Pancreas (tissue), 10 donors: ENCODE measurements at regions not wholly inside any gene's neighbourhood (a gene's known extent, or its start where the extent isn't known, plus 50 kb on each side); places are given as distances from the start of the nearest gene placed in this dataset.

Source experiments
- ATAC-seq, 4 donors: fragments of 200-7000 bp; cut with Tn5 transposase; one replicate each; pipeline versions ENCODE4 v1.8.0 to v1.9.1; 2020; ENCODE audit warnings: mild to moderate bottlenecking in 4 of 4, moderate library complexity in 4 of 4
- DNase-seq, 6 donors: peaks; one replicate each; pipeline ENCODE4 v3.0.0-alpha.2; 2020
- FAIRE-seq: peaks from 2 replicates; lab custom pipeline; 2012; peaks lifted over from hg19 to GRCh38; lab: Jason Lieb, UNC
- H3K27ac ChIP-seq, 4 donors: fragments of 200-600 bp; sonication (generic); 1 replicate in 3 of 4; 2 replicates in 1 of 4; pipeline versions ENCODE4 v1.5.0 to v1.8.0; 2020
- H3K27me3 ChIP-seq, 4 donors: fragments of 200-600 bp; one replicate each; pipeline ENCODE4 v1.8.0; 2021
- H3K36me3 ChIP-seq, 3 donors: fragments of 200-600 bp; sonication (generic) in 1 of 3; one replicate each; pipeline versions ENCODE4 v1.5.0 to v1.8.0; 2020 to 2021
- H3K4me1 ChIP-seq, 3 donors: fragments of 200-600 bp; one replicate each; pipeline ENCODE4 v1.8.0; 2021
- H3K4me3 ChIP-seq, 4 donors: fragments of 200-600 bp; sonication (generic) in 2 of 4; one replicate each; pipeline versions ENCODE4 v1.5.0 to v1.8.0; 2020 to 2021
- H3K9me3 ChIP-seq, 4 donors: fragments of 200-600 bp; one replicate each; pipeline ENCODE4 v1.8.0; 2021
- WGBS, 2 donors: extraction: QIAGEN DNeasy Blood & Tissue Kit; methylation state at CpG; one replicate each; pipeline ENCODE4 v1.1.7; 2013; 5-methylcytosine and 5-hydroxymethylcytosine counted together
- intact Hi-C, 3 donors: fragments of 100-400 bp; cut with DNase I; formaldehyde crosslinking; loops; one replicate each; pipeline versions ENCODE4 v1.11.1 to v1.14.2; 2022
- TF ChIP-seq, protein P1 (sequence below), 4 donors: fragments of 200-600 bp; sonication (generic) in 3 of 4; IDR thresholded peaks; one replicate each; pipeline versions ENCODE4 v1.5.0 to v1.8.0; 2021; ENCODE audit warnings: antibody characterized with exemption in 4 of 4
- donor health status: healthy with polysubstance abuse.
- donor health status: DM: no; HTN: no; CAD: no; lungs with moderate emphysema.
- donor health status: DM: no; HTN: no; CAD: no.
- donor health status: control.
- donor health status: control.
- donor health status: Bipolar disorder and iron deficiency.
- donor health status: DM: yes; HTN: yes; CAD: no.
- donor health status: DM: no; HTN: no; CAD: no.
- donor health status: DM: no; HTN: no; CAD: no.
- donor health status: DM: yes; HTN: yes; CAD: no.

GRCh38 chr15:62519900-62520299 lies 354.8 kb upstream of the C2CD4B start:
- intact Hi-C loops, result no loop called here
- Histone ChIP-seq H3K4me1 (no peaks in the 10 kb centered on the region), H3K9me3 (no peaks in the 10 kb centered on the region), H3K36me3 (no peaks in the 10 kb centered on the region), H3K27ac (no peak overlapping the region), H3K27me3 (no peaks in the 10 kb centered on the region), H3K4me3 (no peak overlapping the region)
- DNase-seq, result no peak
- 86 to 95% methylated on average over 4 of the region's 4 CpGs for WGBS, 2 donors
- no peak for ATAC-seq
- TF ChIP-seq, protein P1, sequence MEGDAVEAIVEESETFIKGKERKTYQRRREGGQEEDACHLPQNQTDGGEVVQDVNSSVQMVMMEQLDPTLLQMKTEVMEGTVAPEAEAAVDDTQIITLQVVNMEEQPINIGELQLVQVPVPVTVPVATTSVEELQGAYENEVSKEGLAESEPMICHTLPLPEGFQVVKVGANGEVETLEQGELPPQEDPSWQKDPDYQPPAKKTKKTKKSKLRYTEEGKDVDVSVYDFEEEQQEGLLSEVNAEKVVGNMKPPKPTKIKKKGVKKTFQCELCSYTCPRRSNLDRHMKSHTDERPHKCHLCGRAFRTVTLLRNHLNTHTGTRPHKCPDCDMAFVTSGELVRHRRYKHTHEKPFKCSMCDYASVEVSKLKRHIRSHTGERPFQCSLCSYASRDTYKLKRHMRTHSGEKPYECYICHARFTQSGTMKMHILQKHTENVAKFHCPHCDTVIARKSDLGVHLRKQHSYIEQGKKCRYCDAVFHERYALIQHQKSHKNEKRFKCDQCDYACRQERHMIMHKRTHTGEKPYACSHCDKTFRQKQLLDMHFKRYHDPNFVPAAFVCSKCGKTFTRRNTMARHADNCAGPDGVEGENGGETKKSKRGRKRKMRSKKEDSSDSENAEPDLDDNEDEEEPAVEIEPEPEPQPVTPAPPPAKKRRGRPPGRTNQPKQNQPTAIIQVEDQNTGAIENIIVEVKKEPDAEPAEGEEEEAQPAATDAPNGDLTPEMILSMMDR (IDR thresholded peaks at IDR 0.05), result no peak
- no peak for FAIRE-seq

DNA sequence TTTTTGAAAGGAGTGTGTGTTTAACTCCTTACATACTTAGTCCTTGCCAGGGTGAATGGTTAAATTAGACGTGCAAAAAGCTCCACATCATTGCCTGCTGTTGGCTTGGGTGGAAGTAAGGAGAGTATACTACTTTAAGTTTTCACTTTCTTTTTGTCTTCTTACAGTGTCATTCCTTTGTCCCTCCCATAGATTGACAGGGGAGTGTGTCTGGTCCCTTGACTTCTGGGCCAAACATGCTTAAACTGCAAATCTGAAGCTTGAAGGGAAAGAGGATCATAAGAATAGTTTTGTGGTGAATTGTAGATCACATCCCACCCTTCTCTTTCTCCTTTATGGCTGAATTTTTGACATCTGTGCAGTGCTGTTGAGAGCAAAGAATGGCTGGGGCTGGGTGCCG lies 355.8 kb upstream of the C2CD4B start:
- DNase-seq, result no peak
- FAIRE-seq, result no peak
- ATAC-seq, result no peak
- H3K4me3 ChIP-seq, result no peak overlapping the region
- H3K27ac ChIP-seq, result no peak overlapping the region
- 97 to 98% methylated on average over 2 of the region's 2 CpGs for WGBS, 2 donors
- intact Hi-C loops, result no loop called here
- H3K9me3 ChIP-seq, result no peaks in the 10 kb centered on the region
- no peaks in the 10 kb centered on the region for H3K36me3 ChIP-seq
- no peaks in the 10 kb centered on the region for H3K4me1 ChIP-seq
- TF ChIP-seq, protein P1 (IDR thresholded peaks at IDR 0.05), result no peak
- no peaks in the 10 kb centered on the region for H3K27me3 ChIP-seq

DNA sequence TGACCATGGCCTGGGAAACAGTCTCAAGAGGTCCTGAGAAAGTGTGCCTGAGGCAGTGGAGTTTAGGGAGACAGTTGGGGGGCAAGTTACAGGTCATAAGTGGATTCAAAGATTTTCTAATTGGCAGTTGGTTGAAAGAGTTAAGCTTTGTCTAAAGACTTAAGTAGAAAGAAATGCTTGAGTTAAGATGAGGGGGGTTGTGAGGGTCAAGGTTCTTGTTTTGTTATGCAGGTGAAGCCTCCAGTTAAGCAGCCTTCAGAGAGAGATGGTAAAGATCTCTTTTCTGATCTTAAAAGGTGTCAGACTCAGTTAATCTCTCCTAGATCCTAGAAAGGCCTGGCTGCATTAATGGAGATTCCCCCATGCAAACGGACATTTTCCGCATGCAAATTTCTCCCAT lies 356.3 kb upstream of the C2CD4B start:
- 94 to 97% methylated on average over 2 of the region's 2 CpGs for WGBS, 2 donors

DNA sequence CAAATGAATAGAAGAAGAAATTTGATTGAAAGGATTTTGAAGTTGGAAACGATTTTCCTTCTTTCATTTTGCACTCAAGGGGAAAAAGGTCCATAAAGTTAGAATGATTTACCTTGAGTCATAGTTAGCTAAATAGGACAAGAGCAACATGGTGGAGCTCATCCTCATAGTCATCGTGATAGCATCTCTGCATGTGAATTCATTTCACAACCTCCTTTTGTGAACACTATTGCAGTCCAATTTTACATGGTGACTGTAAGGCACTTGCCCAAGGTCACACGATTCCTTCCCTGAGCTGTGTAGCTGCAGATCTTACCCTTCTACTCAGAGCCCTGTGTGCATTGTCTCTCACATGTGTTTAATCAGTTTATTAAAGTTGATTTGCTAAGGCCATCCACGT lies 359.8 kb upstream of the C2CD4B start:
- no peak overlapping the region for H3K27ac ChIP-seq
- intact Hi-C loops, result no loop called here
- no peaks in the 10 kb centered on the region for H3K27me3 ChIP-seq
- H3K4me3 ChIP-seq, result no peak overlapping the region
- H3K36me3 ChIP-seq, result no peaks in the 10 kb centered on the region
- no peaks in the 10 kb centered on the region for H3K9me3 ChIP-seq
- TF ChIP-seq, protein P1 (IDR thresholded peaks at IDR 0.05), result no peak
- WGBS, 2 donors, result 78 to 87% methylated on average over 4 of the region's 4 CpGs
- no peaks in the 10 kb centered on the region for H3K4me1 ChIP-seq
- FAIRE-seq (no peak), DNase-seq (no peak), ATAC-seq (no peak)

More for the DNA sequence above, 356.3 kb upstream of the C2CD4B start:
- Histone ChIP-seq H3K27me3 (no peaks in the 10 kb centered on the region), H3K9me3 (no peaks in the 10 kb centered on the region), H3K4me1 (no peaks in the 10 kb centered on the region), H3K4me3 (no peak overlapping the region), H3K36me3 (no peaks in the 10 kb centered on the region), H3K27ac (no peak overlapping the region)
- DNase-seq (no peak), FAIRE-seq (no peak), ATAC-seq (no peak)
- intact Hi-C loops, result no loop called here
- TF ChIP-seq, protein P1 (IDR thresholded peaks at IDR 0.05), result no peak

DNA sequence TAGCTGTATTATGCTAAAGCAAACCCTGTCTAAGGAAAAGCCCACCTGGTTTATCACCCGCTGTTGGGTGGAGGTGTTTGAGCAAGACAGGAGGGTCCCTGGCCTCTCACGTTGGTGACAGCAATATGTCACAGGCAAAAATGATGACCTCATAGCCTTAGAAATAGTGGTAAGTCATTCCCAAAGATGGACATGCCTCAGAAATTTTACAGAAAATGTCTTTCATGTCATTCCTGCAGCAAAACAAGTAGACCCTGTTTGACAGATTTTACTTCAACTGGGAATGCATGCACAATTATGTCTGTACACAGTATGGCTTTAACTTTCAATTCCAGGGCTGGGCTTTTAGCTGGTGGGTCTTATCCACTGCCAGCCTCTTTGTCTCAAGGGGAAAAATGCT lies 362.3 kb upstream of the C2CD4B start:
- H3K36me3 ChIP-seq, result no peaks in the 10 kb centered on the region
- FAIRE-seq (no peak), DNase-seq (no peak), ATAC-seq (no peak)
- no peaks in the 10 kb centered on the region for H3K9me3 ChIP-seq
- H3K27ac ChIP-seq, result no peak overlapping the region
- 73 to 82% methylated on average over 2 of the region's 2 CpGs for WGBS, 2 donors
- TF ChIP-seq, protein P1 (IDR thresholded peaks at IDR 0.05), result no peak
- H3K4me1 ChIP-seq, result no peaks in the 10 kb centered on the region
- H3K4me3 ChIP-seq, result no peak overlapping the region
- intact Hi-C loops, result no loop called here
- no peaks in the 10 kb centered on the region for H3K27me3 ChIP-seq
